HFF-Myc (cell line): ENCODE measurements at regions not wholly inside any gene's neighbourhood (a gene's known extent, or its start where the extent isn't known, plus 50 kb on each side); places are given as distances from the start of the nearest gene placed in this dataset.
"Not testable (repeated sequence)": the region's sequence is repeated elsewhere in the genome, so short reads cannot be mapped to it uniquely, and the experiment has no call there.

Source experiments
- DNase-seq: peaks from one replicate; pipeline ENCODE4 v3.0.0-alpha.2; 2011; ENCODE audit warnings: low read depth; ENCODE audit errors: extremely low read depth
- H3K4me3 ChIP-seq: replicated peaks from 2 replicates; pipeline ENCODE4 v1.5.1; 2011; ENCODE audit warnings: low read depth, mild to moderate bottlenecking, control low read depth, low read length
- CTCF ChIP-seq: IDR thresholded peaks from 2 replicates; pipeline ENCODE4 v1.5.1; 2012; ENCODE audit warnings: mild to moderate bottlenecking, low read depth, low read length, control low read depth; ENCODE audit errors: missing control alignments

- no peak for TF ChIP-seq CTCF
- DNase-seq = no peak
Measured at GRCh38 chr2:173572848-173573247, 218.2 kb downstream of the CDCA7 start.

GRCh38 chr2:173573782-173574181 lies 219.1 kb downstream of the CDCA7 start:
- not testable (repeated sequence) for DNase-seq, H3K4me3 ChIP-seq

More at GRCh38 chr2:173572848-173573247, 218.2 kb downstream of the CDCA7 start:
- no peak overlapping the region for H3K4me3 ChIP-seq

- no peak for DNase-seq
- no peak for TF ChIP-seq CTCF
- H3K4me3 ChIP-seq = no peak overlapping the region
Measured at GRCh38 chr2:173574324-173575112, 219.8 kb downstream of the CDCA7 start.

GRCh38 chr2:173578404-173579107 lies 223.9 kb downstream of the CDCA7 start:
- no peak for TF ChIP-seq CTCF
- DNase-seq = no peak
- H3K4me3 ChIP-seq = no peak overlapping the region

- no peak for TF ChIP-seq CTCF
- H3K4me3 ChIP-seq = no peak overlapping the region
- DNase-seq = no peak
Measured at GRCh38 chr2:173580351-173580750, 225.7 kb downstream of the CDCA7 start.

- DNase-seq = no peak
- no peak overlapping the region for H3K4me3 ChIP-seq
- TF ChIP-seq CTCF = no peak
Measured at GRCh38 chr2:173580956-173581355, 226.3 kb downstream of the CDCA7 start.

GRCh38 chr2:173583196-173583595 lies 228.5 kb downstream of the CDCA7 start:
- TF ChIP-seq CTCF = no peak
- no peak for DNase-seq
- no peak overlapping the region for H3K4me3 ChIP-seq
